HEK293 (cell line): ENCODE measurements at regions not wholly inside any gene's neighbourhood (a gene's known extent, or its start where the extent isn't known, plus 50 kb on each side); places are given as distances from the start of the nearest gene placed in this dataset.

Experiments
- CTCF ChIA-PET: fragments of 350-600 bp; formaldehyde crosslinking; extraction: SDS; loops from one replicate; lab custom pipeline; 2021; ENCODE audit warnings: antibody characterized with exemption; lab: Yijun Ruan, JAX
- POLR2A ChIA-PET: fragments of 300-600 bp; formaldehyde crosslinking; extraction: SDS; loops from one replicate; lab custom pipeline; 2020; ENCODE audit warnings: antibody characterized with exemption, inconsistent platforms; lab: Yijun Ruan, JAX
- H3K27ac ChIP-seq: fragments of 200-500 bp; sonication (Bioruptor generic); 2 replicates; pipeline ENCODE4 v1.5.1; 2014; ENCODE audit warnings: low read depth, low read length, control low read depth, inconsistent platforms; ENCODE audit errors: extremely low read depth
- H3K36me3 ChIP-seq, 2 experiments: fragments of 200-500 bp in 1 of 2; sonication (Bioruptor generic) in 1 of 2; 1 replicate in 1 of 2; 2 replicates in 1 of 2; pipeline ENCODE4 v1.5.1; 2014 to 2017; ENCODE audit warnings: inconsistent platforms in 2 of 2, low read length in 2 of 2; ENCODE audit not compliant: control insufficient read depth in 2 of 2, insufficient read depth in 1 of 2
- H3K4me1 ChIP-seq: fragments of 200-500 bp; sonication (Bioruptor generic); 2 replicates; pipeline ENCODE4 v1.5.1; 2014; ENCODE audit warnings: mild to moderate bottlenecking, low read length, inconsistent platforms; ENCODE audit not compliant: control insufficient read depth, insufficient read depth
- H3K4me3 ChIP-seq: 2 replicates; pipeline ENCODE4 v1.5.1; 2011; ENCODE audit warnings: low read depth, mild to moderate bottlenecking, control low read depth, low read length, moderate library complexity
- H3K9me3 ChIP-seq: fragments of 200-500 bp; sonication (Bioruptor generic); 2 replicates; pipeline ENCODE4 v1.5.1; 2014; ENCODE audit warnings: low read depth, low read length, inconsistent platforms; ENCODE audit not compliant: control insufficient read depth, insufficient read depth
- BCL11A ChIP-seq: fragments of 450-650 bp; formaldehyde crosslinking; IDR thresholded peaks from 2 replicates; pipeline ENCODE4 v1.5.1; 2016; ENCODE audit warnings: low read depth, missing biosample characterization, missing genetic modification characterization
- GLIS2 ChIP-seq: fragments of 450-650 bp; formaldehyde crosslinking; IDR thresholded peaks from 2 replicates; pipeline ENCODE4 v1.5.1; 2016; ENCODE audit warnings: missing biosample characterization, missing genetic modification characterization
- MEIS1 ChIP-seq: sonication (generic); formaldehyde crosslinking; IDR thresholded peaks from 2 replicates; pipeline ENCODE4 v1.8.1; 2022; ENCODE audit warnings: missing genetic modification reagents, mild to moderate bottlenecking, borderline replicate concordance
- PRDM1 ChIP-seq: fragments of 450-650 bp; formaldehyde crosslinking; IDR thresholded peaks from 2 replicates; pipeline ENCODE4; 2016; ENCODE audit warnings: missing biosample characterization, missing genetic modification characterization
- RBAK ChIP-seq: fragments of 450-650 bp; formaldehyde crosslinking; IDR thresholded peaks from 2 replicates; pipeline ENCODE4 v1.5.1; 2016; ENCODE audit warnings: missing biosample characterization, missing genetic modification characterization
- TCF7L2 ChIP-seq: IDR thresholded peaks from 2 replicates; pipeline ENCODE4 v1.6.1; 2011; ENCODE audit warnings: low read depth, mild to moderate bottlenecking, inconsistent platforms, low read length, moderate library complexity, borderline replicate concordance
- ZBTB10 ChIP-seq: fragments of 450-650 bp; formaldehyde crosslinking; IDR thresholded peaks from 2 replicates; pipeline ENCODE4 v1.5.1; 2016; ENCODE audit warnings: missing biosample characterization, missing genetic modification characterization
- ZBTB17 ChIP-seq: fragments of 450-650 bp; formaldehyde crosslinking; IDR thresholded peaks from 2 replicates; pipeline ENCODE4 v1.5.1; 2016; ENCODE audit warnings: missing biosample characterization, missing genetic modification characterization
- ZBTB21 ChIP-seq: fragments of 450-650 bp; formaldehyde crosslinking; IDR thresholded peaks from 2 replicates; pipeline ENCODE4 v1.5.1; 2017; ENCODE audit warnings: missing biosample characterization, missing genetic modification characterization
- ZBTB48 ChIP-seq: fragments of 450-650 bp; formaldehyde crosslinking; IDR thresholded peaks from 2 replicates; pipeline ENCODE4 v1.5.1; 2016; ENCODE audit warnings: missing biosample characterization, missing genetic modification characterization
- ZNF114 ChIP-seq: fragments of 450-650 bp; formaldehyde crosslinking; IDR thresholded peaks from 2 replicates; pipeline ENCODE4 v1.5.0; 2017; ENCODE audit warnings: missing biosample characterization, missing genetic modification characterization
- ZNF155 ChIP-seq: fragments of 450-650 bp; formaldehyde crosslinking; IDR thresholded peaks from 2 replicates; pipeline ENCODE4 v1.5.1; 2016; ENCODE audit warnings: missing biosample characterization, missing genetic modification characterization
- ZNF26 ChIP-seq: fragments of 450-650 bp; formaldehyde crosslinking; IDR thresholded peaks from 2 replicates; pipeline ENCODE4 v1.5.1; 2016; ENCODE audit warnings: missing biosample characterization, missing genetic modification characterization
- ZNF335 ChIP-seq: fragments of 450-650 bp; formaldehyde crosslinking; conservative IDR thresholded peaks from 2 replicates; pipeline ENCODE4 v1.5.1; 2016; ENCODE audit warnings: missing biosample characterization, missing genetic modification characterization
- ZNF341 ChIP-seq: fragments of 450-650 bp; formaldehyde crosslinking; IDR thresholded peaks from 2 replicates; pipeline ENCODE4; 2016; ENCODE audit warnings: low read depth, missing biosample characterization, missing genetic modification characterization
- ZNF449 ChIP-seq: fragments of 450-650 bp; formaldehyde crosslinking; IDR thresholded peaks from 2 replicates; pipeline ENCODE4 v1.5.1; 2017; ENCODE audit warnings: missing biosample characterization, mild to moderate bottlenecking, missing genetic modification characterization, moderate library complexity
- ZNF530 ChIP-seq: fragments of 450-650 bp; formaldehyde crosslinking; IDR thresholded peaks from 2 replicates; pipeline ENCODE4 v1.5.1; 2016; ENCODE audit warnings: low read depth, missing biosample characterization, missing genetic modification characterization
- ZNF549 ChIP-seq: fragments of 450-650 bp; IDR thresholded peaks from 2 replicates; pipeline ENCODE4 v1.5.1; 2018; ENCODE audit warnings: missing biosample characterization, missing genetic modification characterization, mild to moderate bottlenecking, inconsistent platforms, moderate library complexity
- ZNF610 ChIP-seq: fragments of 450-650 bp; formaldehyde crosslinking; IDR thresholded peaks from 2 replicates; pipeline ENCODE4 v1.5.1; 2016; ENCODE audit warnings: missing biosample characterization, missing genetic modification characterization, borderline replicate concordance
- ZNF658 ChIP-seq: fragments of 450-650 bp; formaldehyde crosslinking; IDR thresholded peaks from 2 replicates; pipeline ENCODE4; 2016; ENCODE audit warnings: missing biosample characterization, missing genetic modification characterization
- TF ChIP-seq, protein P1 (sequence below): fragments of 450-650 bp; formaldehyde crosslinking; IDR thresholded peaks from 2 replicates; pipeline ENCODE4 v1.5.1; 2016; ENCODE audit warnings: missing biosample characterization, missing genetic modification characterization
- TF ChIP-seq, protein P2 (sequence below): fragments of 450-650 bp; formaldehyde crosslinking; IDR thresholded peaks from 2 replicates; pipeline ENCODE4 v1.5.1; 2016; ENCODE audit warnings: missing biosample characterization, missing genetic modification characterization
- TF ChIP-seq, protein P3 (sequence below): fragments of 450-650 bp; formaldehyde crosslinking; IDR thresholded peaks from 2 replicates; pipeline ENCODE4 v1.5.1; 2016; ENCODE audit warnings: missing biosample characterization, missing genetic modification characterization, borderline replicate concordance

GRCh38 chr16:27625050-27625697, 75.2 kb downstream of the KATNIP start:
- Histone ChIP-seq H3K27ac (no peak overlapping the region), H3K9me3 (no peaks in the 10 kb centered on the region), H3K4me3 (no peak overlapping the region)
- POLR2A ChIA-PET: no interaction called here
- CTCF ChIA-PET: interaction anchor here (1.0 kb wide), 1 partner anchor 15 kb away, joined by 3 read pairs; no protein-coding TSS in a partner anchor
- no peak for TF ChIP-seq ZNF155 (tag by site-specific recombination)
- TF ChIP-seq, protein P1, sequence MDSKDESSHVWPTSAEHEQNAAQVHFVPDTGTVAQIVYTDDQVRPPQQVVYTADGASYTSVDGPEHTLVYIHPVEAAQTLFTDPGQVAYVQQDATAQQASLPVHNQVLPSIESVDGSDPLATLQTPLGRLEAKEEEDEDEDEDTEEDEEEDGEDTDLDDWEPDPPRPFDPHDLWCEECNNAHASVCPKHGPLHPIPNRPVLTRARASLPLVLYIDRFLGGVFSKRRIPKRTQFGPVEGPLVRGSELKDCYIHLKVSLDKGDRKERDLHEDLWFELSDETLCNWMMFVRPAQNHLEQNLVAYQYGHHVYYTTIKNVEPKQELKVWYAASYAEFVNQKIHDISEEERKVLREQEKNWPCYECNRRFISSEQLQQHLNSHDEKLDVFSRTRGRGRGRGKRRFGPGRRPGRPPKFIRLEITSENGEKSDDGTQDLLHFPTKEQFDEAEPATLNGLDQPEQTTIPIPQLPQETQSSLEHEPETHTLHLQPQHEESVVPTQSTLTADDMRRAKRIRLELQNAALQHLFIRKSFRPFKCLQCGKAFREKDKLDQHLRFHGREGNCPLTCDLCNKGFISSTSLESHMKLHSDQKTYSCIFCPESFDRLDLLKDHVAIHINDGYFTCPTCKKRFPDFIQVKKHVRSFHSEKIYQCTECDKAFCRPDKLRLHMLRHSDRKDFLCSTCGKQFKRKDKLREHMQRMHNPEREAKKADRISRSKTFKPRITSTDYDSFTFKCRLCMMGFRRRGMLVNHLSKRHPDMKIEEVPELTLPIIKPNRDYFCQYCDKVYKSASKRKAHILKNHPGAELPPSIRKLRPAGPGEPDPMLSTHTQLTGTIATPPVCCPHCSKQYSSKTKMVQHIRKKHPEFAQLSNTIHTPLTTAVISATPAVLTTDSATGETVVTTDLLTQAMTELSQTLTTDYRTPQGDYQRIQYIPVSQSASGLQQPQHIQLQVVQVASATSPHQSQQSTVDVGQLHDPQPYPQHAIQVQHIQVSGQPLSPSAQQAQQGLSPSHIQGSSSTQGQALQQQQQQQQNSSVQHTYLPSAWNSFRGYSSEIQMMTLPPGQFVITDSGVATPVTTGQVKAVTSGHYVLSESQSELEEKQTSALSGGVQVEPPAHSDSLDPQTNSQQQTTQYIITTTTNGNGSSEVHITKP (tag by site-specific recombination): no peak
- TF ChIP-seq GLIS2 (tag by site-specific recombination): no peak
- TF ChIP-seq ZBTB10: no peak
- no peak for TF ChIP-seq ZBTB21 (tag by site-specific recombination)
- TF ChIP-seq ZNF341: no peak
- TF ChIP-seq ZNF114 (tag by site-specific recombination): no peak
- TF ChIP-seq ZBTB48 (tag by site-specific recombination): peak; percentile 48; the same call in 1 of the 2 replicates
- TF ChIP-seq ZNF449 (tag by site-specific recombination): no peak
- no peak for TF ChIP-seq RBAK (tag by site-specific recombination)
- no peak for TF ChIP-seq ZBTB17 (tag by site-specific recombination)
- peak; percentile 64 for TF ChIP-seq ZNF335 (tag by site-specific recombination)
- no peak for TF ChIP-seq BCL11A
- TF ChIP-seq, all 188 proteins: peak for 2
- Histone ChIP-seq H3K36me3 (no peaks in the 10 kb centered on the region; a peak in 1 of 3 replicates), H3K4me1 (peaks cover 19% of the 10 kb centered on the region)

DNA sequence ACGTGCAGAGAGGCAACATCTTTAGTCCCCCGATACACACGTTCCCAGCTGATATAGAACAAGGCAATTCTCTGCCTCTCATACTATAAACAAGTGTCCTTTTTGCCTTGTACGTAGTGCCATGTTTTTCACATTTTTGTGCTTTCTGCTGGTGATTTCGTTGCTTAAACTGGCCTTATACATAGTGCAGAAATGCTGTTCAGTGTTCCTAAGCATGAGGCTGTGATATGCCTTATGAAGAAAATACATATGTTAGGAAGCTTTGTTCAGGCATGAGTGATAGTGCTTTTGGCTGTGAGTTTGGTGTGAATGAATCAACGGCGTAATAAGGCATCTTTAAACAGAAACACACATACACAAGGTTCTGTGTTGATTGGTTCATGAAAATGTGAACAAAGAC, 77.2 kb downstream of the KATNIP start:
- H3K9me3 ChIP-seq: no peaks in the 10 kb centered on the region
- H3K4me3 ChIP-seq: no peak overlapping the region
- H3K27ac ChIP-seq: no peak overlapping the region
- ChIA-PET POLR2A (no interaction called here), CTCF (interaction anchor here (0.7 to 1.5 kb wide), 2 partner anchors 14 to 18 kb away, joined by 3 read pairs; no protein-coding TSS in a partner anchor)
- TF ChIP-seq, protein P2, sequence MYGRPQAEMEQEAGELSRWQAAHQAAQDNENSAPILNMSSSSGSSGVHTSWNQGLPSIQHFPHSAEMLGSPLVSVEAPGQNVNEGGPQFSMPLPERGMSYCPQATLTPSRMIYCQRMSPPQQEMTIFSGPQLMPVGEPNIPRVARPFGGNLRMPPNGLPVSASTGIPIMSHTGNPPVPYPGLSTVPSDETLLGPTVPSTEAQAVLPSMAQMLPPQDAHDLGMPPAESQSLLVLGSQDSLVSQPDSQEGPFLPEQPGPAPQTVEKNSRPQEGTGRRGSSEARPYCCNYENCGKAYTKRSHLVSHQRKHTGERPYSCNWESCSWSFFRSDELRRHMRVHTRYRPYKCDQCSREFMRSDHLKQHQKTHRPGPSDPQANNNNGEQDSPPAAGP: no peak
- no peak for TF ChIP-seq ZNF26 (tag by site-specific recombination)
- no peak for TF ChIP-seq ZNF530 (tag by site-specific recombination)
- no peak for TF ChIP-seq MEIS1 (CRISPR knock-in tag)
- TF ChIP-seq TCF7L2: no peak
- TF ChIP-seq ZNF610 (tag by site-specific recombination): no peak
- no peak for TF ChIP-seq ZNF549 (tag by site-specific recombination)
- TF ChIP-seq, protein P3, sequence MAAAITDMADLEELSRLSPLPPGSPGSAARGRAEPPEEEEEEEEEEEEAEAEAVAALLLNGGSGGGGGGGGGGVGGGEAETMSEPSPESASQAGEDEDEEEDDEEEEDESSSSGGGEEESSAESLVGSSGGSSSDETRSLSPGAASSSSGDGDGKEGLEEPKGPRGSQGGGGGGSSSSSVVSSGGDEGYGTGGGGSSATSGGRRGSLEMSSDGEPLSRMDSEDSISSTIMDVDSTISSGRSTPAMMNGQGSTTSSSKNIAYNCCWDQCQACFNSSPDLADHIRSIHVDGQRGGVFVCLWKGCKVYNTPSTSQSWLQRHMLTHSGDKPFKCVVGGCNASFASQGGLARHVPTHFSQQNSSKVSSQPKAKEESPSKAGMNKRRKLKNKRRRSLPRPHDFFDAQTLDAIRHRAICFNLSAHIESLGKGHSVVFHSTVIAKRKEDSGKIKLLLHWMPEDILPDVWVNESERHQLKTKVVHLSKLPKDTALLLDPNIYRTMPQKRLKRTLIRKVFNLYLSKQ (tag by site-specific recombination): no peak
- no peak for TF ChIP-seq ZBTB21 (tag by site-specific recombination)
- no peak for TF ChIP-seq PRDM1 (tag by site-specific recombination)
- no peak for TF ChIP-seq ZNF658 (tag by site-specific recombination)
- H3K36me3 ChIP-seq: peaks cover 0 to 4% of the 10 kb centered on the region in 2 experiments; a peak in 2 of 3 replicates
- peaks cover 14% of the 10 kb centered on the region for H3K4me1 ChIP-seq
